ENCODE measurements at regions not wholly inside any gene's neighbourhood (a gene's known extent, or its start where the extent isn't known, plus 50 kb on each side); places are given as distances from the start of the nearest gene placed in this dataset.

DNA sequence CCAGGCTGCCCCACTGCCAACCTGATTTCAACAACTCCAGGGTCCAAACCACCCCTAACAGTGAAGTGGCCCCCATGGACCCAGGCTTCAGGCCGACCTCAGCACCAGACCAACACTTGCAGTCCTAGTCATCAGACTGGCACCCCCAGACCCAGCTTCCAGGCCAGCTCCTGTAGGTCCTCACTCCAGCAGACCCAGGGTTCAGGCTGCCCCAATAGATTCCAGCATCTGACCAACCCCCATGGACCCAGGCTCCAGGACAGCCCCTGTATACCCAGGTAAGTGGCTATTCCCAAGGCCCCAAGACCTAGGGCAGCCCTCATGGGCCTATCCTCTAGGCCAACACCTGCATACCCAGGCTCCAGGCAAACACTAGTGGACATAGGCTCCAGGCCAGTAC is 193.8 kb upstream of the OBI1 start:
- TF ChIP-seq CTCF (IDR thresholded peaks at IDR 0.05): no peak
- TF ChIP-seq POLR2A (IDR thresholded peaks at IDR 0.05): no peak
